Nephron (organoid): ENCODE measurements at regions not wholly inside any gene's neighbourhood (a gene's known extent, or its start where the extent isn't known, plus 50 kb on each side); places are given as distances from the start of the nearest gene placed in this dataset.

Source experiments
- H3K27ac Mint-ChIP-seq, 3 experiments: 2 replicates each; pipeline ENCODE4 v1.8.0; 2020; ENCODE audit warnings: mixed read lengths in 3 of 3, mild to moderate bottlenecking in 2 of 3, moderate library complexity in 1 of 3
- H3K27me3 Mint-ChIP-seq: 2 replicates; pipeline ENCODE4 v1.8.0; 2021; ENCODE audit warnings: low read depth, mild to moderate bottlenecking, moderate library complexity, mixed read lengths
- H3K36me3 Mint-ChIP-seq: 2 replicates; pipeline ENCODE4 v1.8.0; 2020; ENCODE audit warnings: low read depth, mixed read lengths
- H3K4me1 Mint-ChIP-seq: 2 replicates; pipeline ENCODE4 v1.8.0; 2020; ENCODE audit warnings: mixed read lengths
- H3K4me3 Mint-ChIP-seq, 3 experiments: 2 replicates each; pipeline ENCODE4 v1.8.0; 2020; ENCODE audit warnings: mild to moderate bottlenecking in 3 of 3, mixed read lengths in 3 of 3, moderate library complexity in 2 of 3
- H3K9me3 Mint-ChIP-seq: 2 replicates; pipeline ENCODE4 v1.8.0; 2020; ENCODE audit warnings: mixed read lengths
- CTCF ChIP-seq, 3 experiments: fragments of 200-600 bp; sonication (generic); IDR thresholded peaks; one replicate each; pipeline ENCODE4 v1.5.0; 2021; ENCODE audit warnings: antibody characterized with exemption in 3 of 3; ENCODE audit not compliant: unreplicated experiment in 3 of 3

DNA sequence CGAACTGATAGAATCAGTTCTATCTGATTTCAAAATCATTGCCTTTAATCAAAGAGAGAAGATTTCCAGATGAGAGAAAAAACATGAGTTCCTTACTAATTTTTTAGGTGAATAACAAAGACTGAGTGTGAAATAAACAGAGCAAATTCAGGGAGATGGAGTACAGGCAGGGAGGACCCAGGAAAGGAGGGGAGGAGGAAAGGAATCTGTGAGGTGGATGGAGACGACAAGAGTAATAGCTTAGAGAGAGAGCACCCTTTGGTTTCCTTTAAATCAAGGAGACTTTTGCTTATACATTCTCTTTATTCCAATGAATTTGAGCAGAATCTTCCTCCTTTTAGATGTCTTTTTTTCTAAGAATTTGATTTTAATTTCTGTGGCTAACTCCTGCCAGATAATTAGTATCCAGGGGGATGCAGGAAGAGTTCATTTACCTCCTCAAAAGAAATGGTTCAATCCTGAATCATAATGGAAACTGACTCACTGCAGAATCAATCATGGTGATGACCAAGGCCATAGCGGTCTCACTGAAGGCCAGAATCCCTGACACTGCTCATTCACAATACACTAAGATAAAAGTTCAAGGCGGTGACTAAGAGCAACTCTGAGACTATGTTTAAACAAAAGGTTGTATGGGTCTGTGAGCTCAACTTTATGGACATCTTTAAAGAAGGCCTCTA lies 234.0 kb upstream of the ZC3H12C start:
- TF ChIP-seq CTCF (IDR thresholded peaks at IDR 0.05; ENCODE audit: unreplicated experiment in 3 of 3) = no peak
- no peak overlapping the region for H3K4me3 Mint-ChIP-seq
- no peaks in the 10 kb centered on the region for H3K27me3 Mint-ChIP-seq
- peaks cover 17% of the 10 kb centered on the region for H3K4me1 Mint-ChIP-seq
- no peaks in the 10 kb centered on the region for H3K36me3 Mint-ChIP-seq
- H3K27ac Mint-ChIP-seq = no peak overlapping the region
- peaks cover 5% of the 10 kb centered on the region for H3K9me3 Mint-ChIP-seq

DNA sequence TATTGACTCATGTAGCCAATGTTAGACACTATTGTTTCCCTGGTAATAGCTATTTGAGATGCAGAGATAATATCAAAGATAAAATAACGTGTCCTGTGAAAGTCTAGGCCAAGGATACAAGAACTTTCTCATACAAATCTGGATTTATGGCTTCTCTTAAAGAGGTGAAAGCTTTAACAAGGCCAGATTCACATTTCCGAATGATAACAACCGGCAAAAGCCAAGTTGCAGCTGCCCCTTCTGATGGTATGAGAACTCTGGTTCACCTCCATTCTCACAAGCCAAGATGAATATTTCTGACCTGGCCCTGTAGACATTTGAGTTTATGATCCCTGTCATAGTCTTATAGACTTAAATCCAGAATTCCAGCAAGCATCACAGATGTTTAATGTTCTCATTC lies 230.4 kb upstream of the ZC3H12C start:
- no peak overlapping the region for H3K4me3 Mint-ChIP-seq
- no peak for TF ChIP-seq CTCF (IDR thresholded peaks at IDR 0.05; ENCODE audit: unreplicated experiment in 3 of 3)
- H3K36me3 Mint-ChIP-seq = no peaks in the 10 kb centered on the region
- H3K27ac Mint-ChIP-seq = peak overlapping the region; percentile 20 to 27 (median 22)
- peaks cover 18% of the 10 kb centered on the region for H3K4me1 Mint-ChIP-seq
- peaks cover 5% of the 10 kb centered on the region for H3K27me3 Mint-ChIP-seq
- no peaks in the 10 kb centered on the region for H3K9me3 Mint-ChIP-seq

DNA sequence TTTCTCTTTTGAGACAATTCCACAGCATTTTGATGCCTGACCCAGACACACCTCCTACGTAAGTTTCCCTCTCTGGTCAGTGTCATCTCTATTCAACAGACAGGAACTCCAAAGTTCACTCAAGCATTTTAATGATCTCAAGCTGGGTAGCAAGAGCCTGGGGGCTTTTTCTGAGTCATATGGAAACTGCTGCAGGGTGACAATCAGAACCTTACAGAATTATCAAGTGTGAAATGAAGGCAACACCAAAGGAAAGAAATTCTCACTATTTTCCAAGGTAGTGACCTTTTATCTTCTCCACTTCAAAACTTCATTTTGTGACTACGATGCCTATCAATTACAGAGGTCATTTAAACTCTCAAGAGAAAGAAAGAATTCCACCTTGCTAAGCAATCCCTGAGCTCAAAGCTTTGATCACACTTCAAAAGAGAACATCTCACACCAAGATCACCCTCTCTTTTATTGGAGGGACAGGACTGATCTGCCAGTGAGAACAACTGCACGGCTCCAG lies 229.0 kb upstream of the ZC3H12C start:
- Mint-ChIP-seq H3K27ac (peak overlapping the region in 1 of 3 experiments; percentile 38), H3K9me3 (no peaks in the 10 kb centered on the region), H3K4me3 (no peak overlapping the region), H3K36me3 (no peaks in the 10 kb centered on the region), H3K27me3 (peaks cover 5% of the 10 kb centered on the region), H3K4me1 (peaks cover 18% of the 10 kb centered on the region)
- TF ChIP-seq CTCF (IDR thresholded peaks at IDR 0.05; ENCODE audit: unreplicated experiment in 3 of 3) = no peak

- peak overlapping the region in 2 of 3 experiments; percentile 19 to 38 for H3K27ac Mint-ChIP-seq
- H3K4me1 Mint-ChIP-seq = peaks cover 18% of the 10 kb centered on the region
- H3K4me3 Mint-ChIP-seq = no peak overlapping the region
- no peak for TF ChIP-seq CTCF (IDR thresholded peaks at IDR 0.05; ENCODE audit: unreplicated experiment in 3 of 3)
- H3K9me3 Mint-ChIP-seq = no peaks in the 10 kb centered on the region
- H3K36me3 Mint-ChIP-seq = no peaks in the 10 kb centered on the region
- peaks cover 5% of the 10 kb centered on the region for H3K27me3 Mint-ChIP-seq
These were observed 228.2 kb upstream of the ZC3H12C start for GRCh38 chr11:109864834-109865547.

- no peaks in the 10 kb centered on the region for H3K9me3 Mint-ChIP-seq
- H3K4me1 Mint-ChIP-seq = peaks cover 18% of the 10 kb centered on the region
- H3K27ac Mint-ChIP-seq = peak overlapping the region in 1 of 3 experiments; percentile 19
- H3K27me3 Mint-ChIP-seq = peaks cover 5% of the 10 kb centered on the region
- no peaks in the 10 kb centered on the region for H3K36me3 Mint-ChIP-seq
- H3K4me3 Mint-ChIP-seq = no peak overlapping the region
- TF ChIP-seq CTCF (IDR thresholded peaks at IDR 0.05; ENCODE audit: unreplicated experiment in 3 of 3) = peak in 2 of 3 experiments; percentile 20 to 31
These were observed 227.5 kb upstream of the ZC3H12C start for GRCh38 chr11:109865548-109866186.
